Ovary (tissue), 7 donors: ENCODE measurements at regions not wholly inside any gene's neighbourhood (a gene's known extent, or its start where the extent isn't known, plus 50 kb on each side); places are given as distances from the start of the nearest gene placed in this dataset.

Experiments used
- DNase-seq, 5 donors: peaks; one replicate each; pipeline ENCODE4 v3.0.0-alpha.2; 2019 to 2020
- H3K27ac ChIP-seq, 2 donors: fragments of 200-600 bp; one replicate each; pipeline versions ENCODE4 v1.5.1 to v1.8.0; 2019 to 2022
- H3K27me3 ChIP-seq: fragments of 200-600 bp; one replicate; pipeline ENCODE4 v1.8.0; 2022
- H3K36me3 ChIP-seq: fragments of 200-600 bp; sonication (generic); one replicate; pipeline ENCODE4 v1.5.1; 2019
- H3K4me1 ChIP-seq: one replicate; pipeline ENCODE4 v1.8.1; 2013; ENCODE audit warnings: mild to moderate bottlenecking, moderate library complexity; ENCODE audit not compliant: insufficient read depth
- H3K4me3 ChIP-seq: fragments of 200-600 bp; sonication (generic); one replicate; pipeline ENCODE4 v1.5.1; 2017
- H3K9me3 ChIP-seq, 2 donors: fragments of 200-600 bp in 1 of 2; sonication (generic) in 1 of 2; one replicate each; pipeline versions ENCODE4 v1.5.1 to v1.8.1; 2013 to 2019; ENCODE audit warnings: mild to moderate bottlenecking in 1 of 2, moderate library complexity in 1 of 2
- CTCF ChIP-seq, 3 donors: fragments of 450-650 bp in 2 of 3; fragments of 200-600 bp in 1 of 3; IDR thresholded peaks; one replicate each; pipeline versions ENCODE4 v1.5.1 to v1.8.0; 2016 to 2022; ENCODE audit warnings: antibody characterized with exemption in 3 of 3, mild to moderate bottlenecking in 1 of 3
- EP300 ChIP-seq: sonication (generic); formaldehyde crosslinking; IDR thresholded peaks from one replicate; pipeline ENCODE4 v1.6.1; 2017; ENCODE audit warnings: antibody characterized with exemption
- POLR2A ChIP-seq: fragments of 450-650 bp; IDR thresholded peaks from one replicate; pipeline ENCODE4 v1.6.1; 2017; ENCODE audit warnings: antibody characterized with exemption, mild to moderate bottlenecking, moderate library complexity
- WGBS, 3 donors: extraction: QIAGEN DNeasy Blood & Tissue Kit in 1 of 3; methylation state at CpG; one replicate each; pipeline versions ENCODE4 v1.1.5 to v1.1.7; 2013 to 2017; 5-methylcytosine and 5-hydroxymethylcytosine counted together
- intact Hi-C, 4 donors: fragments of 100-400 bp; cut with DNase I; formaldehyde crosslinking; loops; one replicate each; pipeline versions ENCODE4 v1.11.0 to v1.15.1; 2022 to 2023
- donor health status: DM: no; HTN: no; CAD: no; lungs with moderate emphysema.
- donor health status: DM: no; HTN: no; CAD: no.
- donor health status: Bipolar disorder and iron deficiency.
- donor health status: DM: no; HTN: no; CAD: no.
- donor health status: DM: yes; HTN: yes; CAD: no.

GRCh38 chr11:19661827-19662226 is 50.8 kb upstream of the NAV2 start:
- H3K27ac ChIP-seq = no peak overlapping the region
- TF ChIP-seq POLR2A = no peak
- no peak for TF ChIP-seq CTCF (IDR thresholded peaks at IDR 0.05)
- TF ChIP-seq EP300 = no peak

GRCh38 chr11:19660076-19660475 is 52.6 kb upstream of the NAV2 start:
- no peaks in the 10 kb centered on the region for H3K4me1 ChIP-seq
- no peak for DNase-seq
- intact Hi-C loops = no loop called here
- H3K27ac ChIP-seq = no peak overlapping the region
- TF ChIP-seq EP300 (no peak), CTCF (IDR thresholded peaks at IDR 0.05) (no peak), POLR2A (no peak)
- no peaks in the 10 kb centered on the region for H3K36me3 ChIP-seq
- 63 to 69% (median 68%) methylated on average over 5 of the region's 5 CpGs for WGBS, 3 donors
- no peaks in the 10 kb centered on the region for H3K27me3 ChIP-seq
- H3K9me3 ChIP-seq = no peaks in the 10 kb centered on the region
- H3K4me3 ChIP-seq = no peak overlapping the region

More at GRCh38 chr11:19661827-19662226, 50.8 kb upstream of the NAV2 start:
- Histone ChIP-seq H3K9me3 (no peaks in the 10 kb centered on the region), H3K36me3 (no peaks in the 10 kb centered on the region), H3K4me3 (no peak overlapping the region), H3K4me1 (no peaks in the 10 kb centered on the region), H3K27me3 (no peaks in the 10 kb centered on the region)
- intact Hi-C loops = no loop called here
- no peak for DNase-seq

- H3K4me3 ChIP-seq = no peak overlapping the region
- intact Hi-C loops = no loop called here
- TF ChIP-seq EP300 (no peak), CTCF (IDR thresholded peaks at IDR 0.05) (no peak), POLR2A (no peak)
- no peak overlapping the region for H3K27ac ChIP-seq
- H3K36me3 ChIP-seq = no peaks in the 10 kb centered on the region
- no peaks in the 10 kb centered on the region for H3K27me3 ChIP-seq
- H3K9me3 ChIP-seq = no peaks in the 10 kb centered on the region
- H3K4me1 ChIP-seq = no peaks in the 10 kb centered on the region
- DNase-seq = no peak
Measured at GRCh38 chr11:19659529-19659928, 53.1 kb upstream of the NAV2 start.

GRCh38 chr11:19658344-19658743 is 54.3 kb upstream of the NAV2 start:
- H3K36me3 ChIP-seq = no peaks in the 10 kb centered on the region
- no peaks in the 10 kb centered on the region for H3K4me1 ChIP-seq
- H3K9me3 ChIP-seq = no peaks in the 10 kb centered on the region
- 11 to 21% (median 19%) methylated on average over 2 of the region's 2 CpGs for WGBS, 3 donors
- no peak overlapping the region for H3K27ac ChIP-seq
- H3K4me3 ChIP-seq = no peak overlapping the region
- H3K27me3 ChIP-seq = no peaks in the 10 kb centered on the region
- intact Hi-C loops = no loop called here
- DNase-seq = no peak
- TF ChIP-seq EP300 (no peak), CTCF (IDR thresholded peaks at IDR 0.05) (no peak), POLR2A (no peak)

- Histone ChIP-seq H3K36me3 (no peaks in the 10 kb centered on the region), H3K9me3 (no peaks in the 10 kb centered on the region), H3K27me3 (no peaks in the 10 kb centered on the region), H3K4me3 (no peak overlapping the region), H3K27ac (no peak overlapping the region), H3K4me1 (no peaks in the 10 kb centered on the region)
- no peak for TF ChIP-seq CTCF (IDR thresholded peaks at IDR 0.05)
- no peak for TF ChIP-seq POLR2A
- TF ChIP-seq EP300 = no peak
- DNase-seq = no peak
- intact Hi-C loops = no loop called here
- 86 to 92% (median 88%) methylated on average over 4 of the region's 4 CpGs for WGBS, 3 donors
Measured at GRCh38 chr11:19656140-19656541, 56.5 kb upstream of the NAV2 start.
